SK-N-SH (cell line): ENCODE measurements at regions not wholly inside any gene's neighbourhood (a gene's known extent, or its start where the extent isn't known, plus 50 kb on each side); places are given as distances from the start of the nearest gene placed in this dataset.

Source experiments
- ELF1 ChIP-seq: IDR thresholded peaks from 2 replicates; pipeline ENCODE4 v1.4.0; 2012
- EZH2phosphoT487 ChIP-seq: fragments of 200-600 bp; sonication (generic); IDR thresholded peaks from 2 replicates; pipeline ENCODE4 v1.6.1; 2017; ENCODE audit warnings: low read depth, mixed run types, mild to moderate bottlenecking, antibody characterized with exemption, moderate library complexity, borderline replicate concordance
- FOXJ3 ChIP-seq: sonication (generic); formaldehyde crosslinking; IDR thresholded peaks from 2 replicates; pipeline ENCODE4 v1.5.1; 2020; ENCODE audit warnings: mild to moderate bottlenecking, missing genetic modification reagents
- FOXM1 ChIP-seq: IDR thresholded peaks from 2 replicates; pipeline ENCODE4 v1.4.0; 2012; ENCODE audit warnings: low read depth, mild to moderate bottlenecking
- POLR2AphosphoS5 ChIP-seq: IDR thresholded peaks from 2 replicates; pipeline ENCODE4 v1.6.1; 2012; ENCODE audit warnings: low read depth, low read length
- RAD21 ChIP-seq: IDR thresholded peaks from 2 replicates; pipeline ENCODE4 v1.6.1; 2012; ENCODE audit warnings: mild to moderate bottlenecking, low read length
- RFX5 ChIP-seq: IDR thresholded peaks from 2 replicates; pipeline ENCODE4 v1.6.1; 2012; ENCODE audit warnings: mild to moderate bottlenecking, improper control_type of control experiment, low read length
- TAF1 ChIP-seq: IDR thresholded peaks from 2 replicates; pipeline ENCODE4 v1.6.1; 2012; ENCODE audit warnings: low read depth, mild to moderate bottlenecking, low read length, moderate library complexity, borderline replicate concordance
- TCF12 ChIP-seq: IDR thresholded peaks from 2 replicates; pipeline ENCODE4 v1.4.0; 2012
- YY1 ChIP-seq: IDR thresholded peaks from 2 replicates; pipeline ENCODE4 v1.4.0; 2012; ENCODE audit warnings: low read depth, mild to moderate bottlenecking
- TF ChIP-seq, protein P1 (sequence below): IDR thresholded peaks from 2 replicates; pipeline ENCODE4 v1.4.0; 2012; ENCODE audit warnings: low read depth
- TF ChIP-seq, protein P2 (sequence below): fragments of 200-600 bp; sonication (generic); IDR thresholded peaks from 2 replicates; pipeline ENCODE4 v1.6.1; 2017; ENCODE audit warnings: antibody characterized with exemption, mild to moderate bottlenecking, moderate library complexity
- TF ChIP-seq, protein P3 (sequence below): fragments of 150-350 bp; IDR thresholded peaks from 2 replicates; pipeline ENCODE4 v1.6.1; 2016; ENCODE audit warnings: mild to moderate bottlenecking, low read depth, low read length

DNA sequence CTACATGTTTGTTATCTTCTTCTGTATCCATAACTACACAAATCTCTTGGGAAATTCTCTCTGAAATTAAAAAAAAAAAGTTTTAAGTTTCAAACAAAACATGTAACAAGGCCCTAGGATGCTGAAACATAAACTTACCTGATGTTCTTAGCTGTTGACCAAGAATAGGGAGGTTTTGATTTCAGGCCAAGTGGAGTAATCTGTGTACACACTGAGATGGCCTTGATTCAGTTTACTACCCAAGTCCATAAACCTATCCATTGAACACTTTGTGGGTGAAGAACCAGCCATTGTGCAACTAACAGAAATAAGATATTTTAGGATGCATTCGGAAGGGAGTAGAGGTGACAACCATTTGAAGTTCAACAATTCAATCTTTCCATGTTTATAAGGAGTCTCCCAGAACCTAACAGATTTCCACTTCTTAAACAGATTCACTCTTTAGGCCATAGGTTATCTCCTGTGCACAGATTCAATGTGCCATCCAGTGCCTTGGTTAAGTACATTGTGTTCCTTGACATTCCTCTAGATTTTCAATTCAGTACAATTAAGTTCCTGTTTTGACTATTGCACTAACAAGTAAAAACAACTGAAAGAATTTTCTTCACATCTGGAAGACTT is 143.1 kb downstream of the CRPPA start:
- TF ChIP-seq FOXM1 (no peak), RAD21 (no peak), EZH2phosphoT487 (no peak), TCF12 (no peak), YY1 (no peak), ELF1 (no peak), RFX5 (no peak), FOXJ3 (no peak), POLR2AphosphoS5 (no peak), TAF1 (no peak)
- TF ChIP-seq, protein P1, sequence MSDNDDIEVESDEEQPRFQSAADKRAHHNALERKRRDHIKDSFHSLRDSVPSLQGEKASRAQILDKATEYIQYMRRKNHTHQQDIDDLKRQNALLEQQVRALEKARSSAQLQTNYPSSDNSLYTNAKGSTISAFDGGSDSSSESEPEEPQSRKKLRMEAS, result no peak
- TF ChIP-seq, protein P2, sequence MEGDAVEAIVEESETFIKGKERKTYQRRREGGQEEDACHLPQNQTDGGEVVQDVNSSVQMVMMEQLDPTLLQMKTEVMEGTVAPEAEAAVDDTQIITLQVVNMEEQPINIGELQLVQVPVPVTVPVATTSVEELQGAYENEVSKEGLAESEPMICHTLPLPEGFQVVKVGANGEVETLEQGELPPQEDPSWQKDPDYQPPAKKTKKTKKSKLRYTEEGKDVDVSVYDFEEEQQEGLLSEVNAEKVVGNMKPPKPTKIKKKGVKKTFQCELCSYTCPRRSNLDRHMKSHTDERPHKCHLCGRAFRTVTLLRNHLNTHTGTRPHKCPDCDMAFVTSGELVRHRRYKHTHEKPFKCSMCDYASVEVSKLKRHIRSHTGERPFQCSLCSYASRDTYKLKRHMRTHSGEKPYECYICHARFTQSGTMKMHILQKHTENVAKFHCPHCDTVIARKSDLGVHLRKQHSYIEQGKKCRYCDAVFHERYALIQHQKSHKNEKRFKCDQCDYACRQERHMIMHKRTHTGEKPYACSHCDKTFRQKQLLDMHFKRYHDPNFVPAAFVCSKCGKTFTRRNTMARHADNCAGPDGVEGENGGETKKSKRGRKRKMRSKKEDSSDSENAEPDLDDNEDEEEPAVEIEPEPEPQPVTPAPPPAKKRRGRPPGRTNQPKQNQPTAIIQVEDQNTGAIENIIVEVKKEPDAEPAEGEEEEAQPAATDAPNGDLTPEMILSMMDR, result no peak
- TF ChIP-seq, protein P3, sequence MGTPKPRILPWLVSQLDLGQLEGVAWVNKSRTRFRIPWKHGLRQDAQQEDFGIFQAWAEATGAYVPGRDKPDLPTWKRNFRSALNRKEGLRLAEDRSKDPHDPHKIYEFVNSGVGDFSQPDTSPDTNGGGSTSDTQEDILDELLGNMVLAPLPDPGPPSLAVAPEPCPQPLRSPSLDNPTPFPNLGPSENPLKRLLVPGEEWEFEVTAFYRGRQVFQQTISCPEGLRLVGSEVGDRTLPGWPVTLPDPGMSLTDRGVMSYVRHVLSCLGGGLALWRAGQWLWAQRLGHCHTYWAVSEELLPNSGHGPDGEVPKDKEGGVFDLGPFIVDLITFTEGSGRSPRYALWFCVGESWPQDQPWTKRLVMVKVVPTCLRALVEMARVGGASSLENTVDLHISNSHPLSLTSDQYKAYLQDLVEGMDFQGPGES, result no peak
